ENCODE measurements at regions not wholly inside any gene's neighbourhood (a gene's known extent, or its start where the extent isn't known, plus 50 kb on each side); places are given as distances from the start of the nearest gene placed in this dataset.

- DNase-seq, result no peak
Measured at GRCh38 chr13:107295416-107296140, 727.6 kb upstream of the ARGLU1 start.

DNA sequence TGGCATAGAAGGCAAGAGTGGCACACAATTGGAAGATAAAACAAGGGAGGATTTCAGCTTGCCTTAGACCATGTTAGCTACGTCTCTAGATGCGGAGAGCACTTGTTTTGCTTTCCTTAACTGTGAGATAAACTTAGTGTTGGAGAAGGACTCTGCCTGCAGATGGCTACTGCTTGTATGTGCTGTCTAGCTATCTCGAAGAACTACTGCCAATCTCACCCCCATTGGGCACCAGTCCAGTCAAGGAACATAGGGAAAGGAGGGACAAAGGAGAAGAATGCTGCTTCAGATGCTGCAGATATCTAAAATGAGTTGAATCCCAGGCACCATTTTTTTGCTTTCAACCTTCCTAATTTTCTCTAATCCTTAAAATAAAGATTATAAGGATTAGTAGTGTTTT lies 726.0 kb upstream of the ARGLU1 start:
- no peak for DNase-seq

GRCh38 chr13:107291875-107292274 lies 723.9 kb upstream of the ARGLU1 start:
- DNase-seq, result no peak

- no peak for DNase-seq
Measured at GRCh38 chr13:107289540-107289939, 721.6 kb upstream of the ARGLU1 start.

DNA sequence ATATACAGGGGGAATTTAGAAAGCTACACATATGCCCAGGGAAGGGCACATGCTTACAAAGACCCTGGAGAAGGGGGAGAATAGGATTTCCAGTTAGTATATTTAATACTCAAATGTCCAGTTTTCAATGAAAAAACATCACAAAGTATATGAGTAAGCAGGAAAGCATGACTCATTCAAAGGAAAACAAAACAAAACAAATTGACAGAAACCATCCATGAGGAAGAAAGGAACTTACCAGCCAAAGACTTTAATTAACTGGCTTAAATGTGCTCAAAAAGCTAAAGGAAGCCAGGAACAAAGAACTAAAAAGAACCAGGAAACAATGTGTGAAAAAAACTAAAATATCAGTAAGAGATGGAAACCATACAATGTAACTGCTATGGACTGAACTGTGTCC lies 716.2 kb upstream of the ARGLU1 start:
- DNase-seq, result no peak

DNA sequence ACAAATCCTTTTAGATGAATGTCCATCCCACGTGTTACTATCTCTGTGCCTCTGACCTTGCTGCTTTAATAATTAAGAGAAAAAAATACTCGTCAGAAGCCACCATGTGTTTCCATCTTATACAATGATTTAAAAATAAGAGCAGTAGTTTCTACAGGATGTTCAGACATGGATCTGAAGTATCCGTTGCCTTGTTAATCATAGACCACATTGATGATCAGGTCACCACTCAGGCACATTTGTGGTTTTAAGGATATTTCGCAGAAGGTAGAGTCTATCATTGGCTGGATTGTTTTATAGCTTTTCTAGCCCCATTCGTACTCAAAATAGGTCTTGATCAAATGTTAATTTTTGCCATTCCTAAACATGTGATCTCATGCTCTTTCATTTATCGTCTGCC lies 710.0 kb upstream of the ARGLU1 start:
- no peak for DNase-seq

DNA sequence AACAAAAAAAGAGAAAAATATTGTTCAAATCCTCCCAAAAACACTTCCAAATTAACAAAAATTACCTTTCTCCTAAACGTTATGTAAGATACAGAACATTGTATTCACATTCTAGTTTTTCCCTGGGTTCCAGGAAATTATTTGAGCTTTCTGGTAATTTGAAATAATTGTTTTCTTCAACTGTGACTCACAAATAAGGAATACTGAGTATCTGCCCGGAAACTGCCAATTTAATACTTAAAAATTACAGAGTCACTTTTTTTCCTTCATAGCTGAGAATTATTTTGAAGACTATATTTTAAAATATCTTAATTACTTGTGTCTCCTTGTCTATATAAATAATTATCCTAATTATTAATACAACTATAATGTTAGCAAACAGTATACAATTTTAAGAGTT lies 709.0 kb upstream of the ARGLU1 start:
- no peak for DNase-seq

DNA sequence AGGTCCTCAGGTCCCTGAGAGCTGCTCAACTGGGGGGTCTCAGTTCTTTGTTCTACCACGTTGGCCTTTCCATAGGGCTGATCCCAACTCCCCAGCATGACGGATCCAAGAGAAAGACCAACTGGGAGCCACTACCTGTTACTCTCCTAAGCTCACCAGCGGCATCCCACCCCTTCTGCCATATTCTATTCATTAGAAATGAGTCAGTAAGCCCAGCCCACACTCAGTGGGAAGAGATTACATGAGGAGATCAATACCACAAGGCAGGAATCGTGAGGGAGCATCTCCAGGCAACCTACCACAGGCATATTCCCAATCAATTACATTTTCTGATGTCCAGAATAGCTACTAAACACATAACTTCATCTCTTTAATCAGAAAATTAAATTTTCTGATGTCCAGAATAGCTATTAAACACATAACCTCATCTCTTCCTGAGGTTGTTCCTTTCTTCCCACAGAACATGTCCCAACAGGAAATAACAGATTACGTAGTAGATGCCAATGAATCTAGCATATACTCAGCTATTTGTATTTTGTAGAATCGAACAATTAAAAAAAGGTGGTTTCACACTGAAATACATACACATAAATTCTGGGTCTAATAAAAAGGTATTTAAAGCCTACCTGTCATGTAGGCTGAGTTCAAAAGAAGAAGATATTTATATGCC lies 708.1 kb upstream of the ARGLU1 start:
- no peak for DNase-seq

DNA sequence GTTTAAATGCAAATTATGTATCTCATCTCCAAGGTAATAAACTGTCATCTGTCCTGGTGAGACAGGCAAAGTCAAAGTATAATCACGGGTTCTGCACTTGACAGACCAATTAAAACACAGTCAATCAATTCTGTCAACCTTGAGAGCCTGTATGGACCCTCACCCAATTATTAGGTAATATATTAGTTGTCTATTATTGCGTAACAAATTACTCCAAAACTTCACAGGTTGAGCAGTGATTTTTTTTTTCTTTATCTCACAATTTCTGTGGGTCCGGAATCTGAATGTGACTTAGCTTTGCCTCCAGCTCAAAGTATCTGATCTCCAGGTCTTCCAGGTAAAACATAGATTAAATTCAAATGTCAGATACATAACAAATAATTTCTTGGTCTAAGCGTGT lies 707.4 kb upstream of the ARGLU1 start:
- no peak for DNase-seq

DNA sequence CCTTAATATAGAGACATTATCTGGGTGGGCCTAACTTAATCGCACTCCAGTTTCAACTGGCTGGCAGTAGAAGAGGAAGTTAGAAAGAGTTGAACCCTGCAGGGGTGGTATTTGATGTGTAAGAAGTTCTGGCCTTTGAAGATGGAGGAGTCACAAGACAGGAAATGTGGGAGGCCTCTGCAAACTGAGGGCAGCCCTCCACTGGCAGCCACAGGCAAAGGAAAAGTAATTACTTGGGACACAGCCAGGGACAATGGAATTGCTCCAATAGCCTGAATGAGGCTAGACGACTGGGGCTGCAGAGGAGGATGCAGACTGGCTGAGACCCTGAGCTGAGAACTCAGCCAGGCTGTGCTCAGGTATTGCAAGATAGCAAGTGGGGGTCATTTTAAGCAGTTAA lies 703.3 kb upstream of the ARGLU1 start:
- peak; percentile 78 for DNase-seq

DNA sequence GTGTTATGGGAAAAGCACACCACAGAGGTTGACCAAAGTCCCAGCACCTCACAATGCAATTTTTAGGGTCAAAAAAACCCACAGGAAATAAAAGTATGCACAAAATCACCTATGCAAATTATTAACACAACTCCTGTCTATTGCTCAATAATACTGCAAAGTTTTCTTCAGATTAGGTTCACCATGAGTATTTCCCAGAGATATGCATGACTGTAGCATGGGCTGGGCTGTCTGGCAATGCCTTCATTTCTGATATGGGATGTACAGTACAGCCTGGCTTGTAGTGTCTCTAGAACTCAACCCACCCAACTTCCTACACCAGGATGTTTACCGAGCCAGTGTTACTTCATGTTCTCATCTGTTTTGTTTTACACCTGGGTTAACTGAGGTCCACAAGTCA lies 698.7 kb upstream of the ARGLU1 start:
- peak; percentile 18 for DNase-seq

GRCh38 chr13:107258599-107259187 lies 690.8 kb upstream of the ARGLU1 start:
- no peak for DNase-seq

GRCh38 chr13:107254392-107254791 lies 686.5 kb upstream of the ARGLU1 start:
- DNase-seq, result no peak

DNA sequence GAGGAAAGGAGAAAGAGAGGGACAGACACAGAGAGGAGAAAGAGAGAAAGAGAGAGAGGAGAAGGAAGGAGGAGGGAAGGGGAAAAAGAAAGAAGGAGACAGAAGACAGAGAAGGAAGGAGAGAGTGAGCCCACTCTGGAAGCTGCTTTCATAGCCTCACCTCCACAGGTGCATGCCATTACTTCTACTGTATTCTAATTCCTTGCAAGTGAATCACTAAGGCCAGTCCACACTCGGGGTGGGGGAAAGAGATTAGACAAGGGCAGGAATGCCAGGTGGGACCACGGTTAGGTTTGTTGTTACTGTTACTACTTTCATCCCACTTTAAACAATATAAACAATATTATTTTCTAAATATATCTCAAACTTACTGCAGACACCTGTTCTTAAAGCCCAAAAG lies 684.5 kb upstream of the ARGLU1 start:
- no peak for DNase-seq

DNA sequence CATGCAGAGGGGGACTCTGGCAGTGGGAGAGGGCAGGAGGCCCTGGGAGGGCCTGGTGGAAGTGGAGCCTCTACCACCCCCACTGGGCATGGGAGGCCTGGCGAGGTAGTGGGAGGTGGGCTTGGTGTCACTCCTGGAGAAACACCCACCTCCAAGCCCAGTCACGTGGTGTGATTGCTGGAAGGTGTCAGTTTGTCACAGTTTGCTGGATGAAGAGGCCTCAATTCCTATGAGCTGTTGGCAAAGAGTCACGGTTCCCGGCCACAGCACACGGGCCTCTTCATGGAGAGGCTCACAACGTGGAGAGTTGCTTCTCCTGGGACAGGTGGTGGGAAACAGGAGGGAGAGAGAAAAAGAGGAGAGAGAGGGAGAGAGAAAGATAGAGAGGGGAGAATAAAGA lies 684.1 kb upstream of the ARGLU1 start:
- DNase-seq, result no peak

DNA sequence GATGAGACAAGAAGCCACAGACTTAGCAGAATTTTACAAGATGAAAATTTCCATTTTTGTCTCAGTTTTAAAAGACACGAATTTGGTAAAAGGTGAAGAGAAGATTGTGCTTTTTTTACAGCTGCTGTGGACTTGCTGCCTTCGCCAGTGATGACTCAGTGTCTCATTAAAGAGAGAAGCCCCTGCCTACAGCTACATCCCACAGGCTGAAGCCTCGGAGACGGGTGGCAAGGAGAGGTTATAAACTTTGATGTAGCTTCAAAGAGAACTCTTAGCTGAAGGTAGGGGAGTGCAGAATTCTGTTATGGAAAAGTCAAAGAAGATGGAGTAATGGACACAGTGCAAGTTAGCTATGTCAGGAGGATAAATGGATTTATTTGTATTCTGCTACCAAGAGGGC lies 683.4 kb upstream of the ARGLU1 start:
- no peak for DNase-seq

GRCh38 chr13:107250628-107251027 lies 682.7 kb upstream of the ARGLU1 start:
- no peak for DNase-seq

DNA sequence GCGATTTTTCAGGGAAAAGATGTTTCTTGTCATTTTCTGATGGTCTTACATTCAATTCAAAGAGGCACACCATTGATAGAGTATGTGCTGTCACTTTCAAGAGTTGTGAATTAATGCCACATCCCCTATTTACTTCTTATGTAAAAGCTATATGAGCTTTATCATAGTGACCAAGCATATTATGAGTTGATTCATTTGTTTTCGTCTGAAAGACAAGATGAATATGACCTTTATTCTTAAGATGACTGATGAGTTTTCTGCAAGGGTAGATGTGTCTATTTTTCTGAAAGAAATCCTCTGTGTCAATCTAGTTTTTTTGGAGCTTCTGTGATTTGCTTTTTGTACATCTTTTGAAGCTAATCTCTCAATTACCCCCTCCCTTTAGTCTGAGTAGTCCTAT lies 676.3 kb upstream of the ARGLU1 start:
- DNase-seq, result no peak

DNA sequence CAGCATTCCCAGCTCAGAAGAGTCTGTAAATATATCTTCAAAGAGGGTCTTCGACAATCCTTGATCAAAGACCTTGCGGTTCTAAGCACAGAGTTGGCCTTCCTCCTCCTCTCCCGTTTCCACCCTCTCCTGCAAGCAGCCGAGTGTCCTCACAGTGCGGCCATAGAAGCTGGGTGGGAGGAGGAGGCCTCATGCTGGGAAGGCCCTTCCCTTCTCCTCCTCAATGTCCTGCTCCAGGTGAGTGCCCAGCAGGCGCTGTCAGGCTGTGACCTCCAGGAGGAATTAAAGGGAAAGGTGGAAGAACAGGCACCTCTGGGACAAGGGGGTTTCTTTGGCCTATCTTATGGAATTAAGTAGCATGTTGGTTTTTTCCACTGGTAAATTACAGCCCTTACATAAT lies 674.2 kb upstream of the ARGLU1 start:
- no peak for DNase-seq

GRCh38 chr13:107241381-107241780 lies 673.4 kb upstream of the ARGLU1 start:
- no peak for DNase-seq

DNA sequence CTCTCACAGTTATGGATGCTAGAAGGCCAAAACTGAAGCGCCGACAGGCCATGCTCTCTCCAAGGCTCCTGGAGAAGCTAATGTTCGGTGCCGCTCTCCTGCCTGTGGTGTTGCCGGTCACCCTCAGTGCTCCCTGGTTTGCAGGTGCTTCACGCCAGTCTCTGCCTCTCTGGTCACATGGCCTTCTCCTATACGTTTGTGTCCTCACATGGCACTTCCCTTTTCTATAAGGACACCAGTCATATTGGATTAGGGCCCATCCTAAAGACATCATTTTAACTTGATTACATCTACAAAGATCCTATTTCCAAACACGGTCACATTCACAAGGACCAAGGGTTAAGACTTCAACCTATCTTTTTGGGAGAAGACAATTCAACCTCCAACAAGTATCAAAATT lies 671.3 kb upstream of the ARGLU1 start:
- DNase-seq, result no peak

DNA sequence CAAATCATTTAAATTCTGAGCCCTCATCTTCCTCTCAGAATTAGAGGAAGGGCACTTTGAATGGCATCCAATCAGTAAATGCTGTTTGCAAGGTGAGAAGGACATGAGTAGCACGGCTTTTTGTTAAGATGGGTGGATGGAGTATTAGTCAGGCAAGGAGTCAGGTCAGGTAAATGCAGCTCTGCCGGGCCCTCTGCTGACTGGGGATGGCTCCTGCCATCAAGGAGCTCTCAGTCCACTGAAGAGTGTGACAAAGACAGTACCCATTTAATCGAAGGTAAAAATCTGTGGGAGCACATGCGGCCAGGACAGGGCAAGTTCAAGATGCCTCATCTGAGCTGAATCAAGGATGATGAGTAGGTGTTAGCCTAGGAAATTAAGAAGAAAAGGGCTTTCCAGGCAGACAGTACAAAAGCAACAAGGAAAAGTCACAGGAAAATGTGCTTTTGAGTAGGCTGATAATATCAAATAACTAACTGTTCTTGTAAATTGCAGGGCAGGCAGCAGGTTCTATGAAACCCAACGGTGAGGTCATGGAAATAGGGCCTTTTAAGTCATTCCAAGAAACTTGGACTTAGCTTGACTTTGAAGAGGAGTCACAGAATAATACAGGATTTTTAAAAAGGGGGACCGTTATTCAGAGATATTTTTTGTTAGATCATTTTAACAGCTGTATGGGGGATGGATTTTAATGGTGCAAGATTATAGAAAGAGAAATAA lies 670.5 kb upstream of the ARGLU1 start:
- no peak for DNase-seq

DNA sequence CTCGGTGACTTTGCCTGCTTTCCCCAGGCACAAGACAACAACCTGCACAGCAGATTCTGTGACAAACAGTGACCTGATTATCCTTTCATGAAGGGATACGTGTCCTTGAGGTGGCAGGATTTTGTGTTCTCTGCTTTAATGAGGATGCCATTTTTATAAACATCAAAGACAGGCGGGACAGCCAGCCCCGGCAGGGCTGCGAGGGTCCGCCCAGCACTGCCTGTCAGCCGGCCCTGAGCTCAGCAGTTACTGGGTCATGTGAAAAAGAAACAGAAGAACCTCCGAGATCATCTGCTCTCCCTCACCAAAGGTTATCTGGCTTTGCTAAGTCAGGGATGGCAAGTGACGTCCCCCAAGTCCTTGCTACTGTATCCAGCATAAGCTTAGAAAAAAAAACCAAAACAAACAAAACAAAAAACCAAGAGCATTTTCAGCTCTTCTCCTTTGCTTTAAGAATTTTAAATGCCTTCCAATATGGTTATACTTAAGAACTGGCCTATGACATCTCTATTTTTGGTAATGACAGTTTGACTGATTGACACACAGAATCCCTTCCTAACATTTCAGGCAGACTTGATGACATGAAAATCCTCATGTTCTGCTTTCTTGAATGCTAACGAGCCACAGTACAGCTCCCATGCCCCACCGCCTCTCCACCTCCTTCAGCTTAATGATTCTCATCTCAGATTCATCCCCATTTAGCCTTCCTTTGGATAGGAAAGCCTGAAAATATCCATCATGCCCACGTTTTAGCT lies 666.6 kb upstream of the ARGLU1 start:
- DNase-seq, result no peak
